ENCODE measurements at regions not wholly inside any gene's neighbourhood (a gene's known extent, or its start where the extent isn't known, plus 50 kb on each side); places are given as distances from the start of the nearest gene placed in this dataset.

DNA sequence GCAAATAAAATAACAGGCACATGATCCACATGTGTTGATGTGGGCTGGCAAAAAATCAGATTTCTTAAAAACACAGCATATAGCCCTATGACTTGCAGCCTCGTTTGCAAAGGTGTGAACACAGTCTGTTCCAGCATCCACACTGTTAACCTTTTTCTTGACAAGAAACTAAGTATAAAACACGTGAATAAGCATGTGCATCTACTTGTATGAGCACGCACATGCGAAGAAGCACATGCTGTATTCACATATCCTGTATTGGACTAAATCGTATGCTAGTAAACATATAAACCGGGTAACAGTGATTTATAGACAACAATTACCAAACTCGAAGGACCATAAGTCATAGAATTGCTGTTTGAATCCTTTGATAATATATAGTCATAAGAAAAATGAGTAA lies 218.7 kb downstream of the HDGFL1 start:
- ATAC-seq (no peak), DNase-seq (no peak)
- intact Hi-C loops (cut with DNase I, micrococcal nuclease), result no loop called here
- H3K36me3 Mint-ChIP-seq (ENCODE audit: low read depth), result no peaks in the 10 kb centered on the region
- no peaks in the 10 kb centered on the region for H3K4me1 Mint-ChIP-seq
- H3K4me3 Mint-ChIP-seq, result no peak overlapping the region
- ChIA-PET POLR2A (no interaction called here), CTCF (no interaction called here)
- no peaks in the 10 kb centered on the region for H3K9me3 Mint-ChIP-seq (ENCODE audit: low read depth)
- H3K27me3 Mint-ChIP-seq, result no peaks in the 10 kb centered on the region
- no peak overlapping the region for H3K27ac Mint-ChIP-seq

DNA sequence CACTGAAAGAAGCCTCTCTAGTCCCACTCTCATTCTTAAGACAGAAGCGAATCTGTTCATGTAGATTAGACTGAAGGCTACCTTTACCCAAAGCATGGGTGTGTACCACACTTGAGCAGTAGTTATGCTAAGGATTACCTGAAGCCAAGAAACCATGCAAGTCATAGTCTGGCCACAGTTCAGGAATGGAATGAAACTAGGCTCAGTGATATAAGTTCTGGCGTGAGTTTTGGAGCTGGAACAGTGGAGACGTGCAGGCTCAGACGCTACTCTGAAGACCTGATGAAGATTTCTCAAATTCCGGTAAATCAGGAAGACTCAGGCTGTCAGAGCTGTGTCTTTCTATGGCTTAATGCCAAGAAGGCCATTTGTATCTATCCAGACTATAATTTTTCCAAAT lies 219.9 kb downstream of the HDGFL1 start:
- Mint-ChIP-seq H3K27ac (no peak overlapping the region), H3K27me3 (no peaks in the 10 kb centered on the region), H3K9me3 (ENCODE audit: low read depth) (no peaks in the 10 kb centered on the region), H3K36me3 (ENCODE audit: low read depth) (no peaks in the 10 kb centered on the region), H3K4me3 (no peak overlapping the region), H3K4me1 (no peaks in the 10 kb centered on the region)
- intact Hi-C loops (cut with DNase I, micrococcal nuclease), result no loop called here
- ChIA-PET CTCF (no interaction called here), POLR2A (no interaction called here)
- ATAC-seq, result no peak
- no peak for DNase-seq

DNA sequence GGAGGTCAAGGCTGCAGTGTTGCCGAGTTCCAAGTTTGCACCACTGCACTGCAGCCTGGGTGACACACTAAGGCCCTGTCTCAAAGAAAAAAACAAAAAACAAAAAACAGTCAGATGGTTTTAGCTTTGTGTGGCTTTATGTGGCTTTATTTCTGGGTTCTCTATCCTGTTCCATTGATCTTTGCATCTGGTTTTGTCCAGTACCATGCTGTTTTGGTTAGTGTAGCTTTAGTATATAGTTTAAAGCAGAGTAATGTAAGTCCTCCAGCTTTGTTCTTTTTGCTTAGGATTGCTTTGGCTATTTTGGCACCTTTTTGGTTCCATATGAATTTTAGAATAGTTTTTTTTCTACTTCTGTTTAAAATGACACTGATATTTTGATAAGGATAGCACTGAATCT lies 225.5 kb downstream of the HDGFL1 start:
- H3K4me3 Mint-ChIP-seq, result no peak overlapping the region
- no peaks in the 10 kb centered on the region for H3K4me1 Mint-ChIP-seq
- DNase-seq (no peak), ATAC-seq (no peak)
- POLR2A ChIA-PET, result no interaction called here
- CTCF ChIA-PET, result no interaction called here
- H3K27ac Mint-ChIP-seq, result no peak overlapping the region
- no peaks in the 10 kb centered on the region for H3K36me3 Mint-ChIP-seq (ENCODE audit: low read depth)
- intact Hi-C loops (cut with DNase I, micrococcal nuclease), result no loop called here
- peaks cover 8% of the 10 kb centered on the region for H3K9me3 Mint-ChIP-seq (ENCODE audit: low read depth)
- H3K27me3 Mint-ChIP-seq, result no peaks in the 10 kb centered on the region

DNA sequence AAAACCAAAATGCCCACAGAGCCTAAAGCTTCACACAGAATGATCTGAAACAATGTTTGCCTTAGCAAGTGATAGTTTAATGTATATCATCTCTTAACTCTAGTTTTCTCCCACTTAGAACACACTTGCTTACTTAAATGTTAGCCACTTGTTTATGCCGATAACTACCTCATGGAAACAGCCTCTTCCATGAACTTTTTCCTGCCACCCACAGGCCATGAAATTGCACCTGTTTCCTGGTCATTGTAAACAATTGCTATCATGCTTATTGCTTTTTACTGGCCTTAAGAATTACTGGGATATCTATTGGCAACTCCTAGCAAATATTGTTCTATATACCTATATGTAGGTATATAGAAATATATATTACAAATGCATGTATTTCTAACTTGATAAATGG lies 231.1 kb downstream of the HDGFL1 start:
- Mint-ChIP-seq H3K4me1 (no peaks in the 10 kb centered on the region), H3K36me3 (ENCODE audit: low read depth) (no peaks in the 10 kb centered on the region), H3K9me3 (ENCODE audit: low read depth) (peaks cover 3% of the 10 kb centered on the region), H3K4me3 (no peak overlapping the region), H3K27ac (no peak overlapping the region), H3K27me3 (no peaks in the 10 kb centered on the region)
- ChIA-PET POLR2A (no interaction called here), CTCF (interaction anchor here (0.7 kb wide), 1 partner anchor 71 kb away, joined by 3 read pairs; no protein-coding TSS in a partner anchor)
- DNase-seq (no peak), ATAC-seq (no peak)
- intact Hi-C loops (cut with DNase I, micrococcal nuclease), result no loop called here

DNA sequence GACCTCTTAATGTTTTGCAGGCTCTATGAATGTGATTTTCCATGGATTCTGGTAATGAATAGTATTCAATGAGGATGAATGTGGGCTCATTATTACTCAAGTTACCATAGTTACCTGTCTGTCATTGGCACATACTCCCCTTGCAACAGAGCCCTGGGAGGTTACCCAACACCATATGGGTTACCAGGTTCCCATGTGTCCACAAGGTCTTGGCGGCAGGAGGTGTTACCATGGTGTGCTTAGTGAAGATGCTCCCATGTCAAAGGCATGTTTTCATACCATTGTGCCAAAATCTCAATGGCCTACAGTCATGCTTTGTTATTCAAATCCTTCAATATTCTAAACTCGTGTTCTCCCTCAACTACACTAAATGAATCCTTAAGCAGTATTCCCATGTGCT lies 232.5 kb downstream of the HDGFL1 start:
- POLR2A ChIA-PET, result no interaction called here
- Mint-ChIP-seq H3K27ac (no peak overlapping the region), H3K4me3 (no peak overlapping the region), H3K9me3 (ENCODE audit: low read depth) (no peaks in the 10 kb centered on the region), H3K4me1 (no peaks in the 10 kb centered on the region), H3K27me3 (no peaks in the 10 kb centered on the region), H3K36me3 (ENCODE audit: low read depth) (no peaks in the 10 kb centered on the region)
- intact Hi-C loops (cut with DNase I, micrococcal nuclease), result no loop called here
- ATAC-seq (no peak), DNase-seq (no peak)
- CTCF ChIA-PET, result no interaction called here

DNA sequence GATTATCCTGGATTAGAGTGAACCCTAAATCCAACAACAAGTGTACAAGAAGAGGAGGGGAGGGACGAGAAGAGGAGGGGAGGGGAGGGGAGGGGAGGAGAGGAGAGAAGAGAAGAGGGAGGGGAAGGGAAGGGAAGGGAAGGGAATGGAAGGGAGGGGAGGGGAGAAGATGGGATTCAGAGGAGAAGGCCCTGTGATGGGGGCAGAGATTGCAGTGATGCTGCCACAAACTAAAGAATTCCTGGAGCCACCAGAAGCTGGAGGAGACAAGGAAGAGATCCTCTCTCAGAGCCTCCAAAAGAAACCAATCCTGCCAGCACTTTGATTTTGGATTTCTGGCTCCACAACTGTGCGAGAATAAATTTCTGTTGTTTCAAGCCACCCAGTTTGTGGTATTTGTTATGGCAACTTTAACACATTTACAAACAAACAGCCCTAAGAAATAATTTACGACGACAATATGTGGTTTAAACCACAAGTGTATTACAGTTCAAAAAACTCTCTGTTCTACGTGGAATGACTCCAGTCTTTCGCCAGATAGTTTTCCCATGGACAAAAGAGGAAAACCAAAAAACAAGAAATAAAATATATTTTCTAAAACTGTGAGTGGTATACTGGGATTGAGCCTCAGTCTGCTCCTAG lies 235.4 kb downstream of the HDGFL1 start:
- ChIA-PET POLR2A (no interaction called here), CTCF (no interaction called here)
- Mint-ChIP-seq H3K9me3 (ENCODE audit: low read depth) (no peaks in the 10 kb centered on the region), H3K4me3 (no peak overlapping the region), H3K36me3 (ENCODE audit: low read depth) (no peaks in the 10 kb centered on the region), H3K27ac (no peak overlapping the region), H3K4me1 (no peaks in the 10 kb centered on the region), H3K27me3 (no peaks in the 10 kb centered on the region)
- intact Hi-C loops (cut with DNase I, micrococcal nuclease), result no loop called here
- ATAC-seq (no peak), DNase-seq (no peak)

DNA sequence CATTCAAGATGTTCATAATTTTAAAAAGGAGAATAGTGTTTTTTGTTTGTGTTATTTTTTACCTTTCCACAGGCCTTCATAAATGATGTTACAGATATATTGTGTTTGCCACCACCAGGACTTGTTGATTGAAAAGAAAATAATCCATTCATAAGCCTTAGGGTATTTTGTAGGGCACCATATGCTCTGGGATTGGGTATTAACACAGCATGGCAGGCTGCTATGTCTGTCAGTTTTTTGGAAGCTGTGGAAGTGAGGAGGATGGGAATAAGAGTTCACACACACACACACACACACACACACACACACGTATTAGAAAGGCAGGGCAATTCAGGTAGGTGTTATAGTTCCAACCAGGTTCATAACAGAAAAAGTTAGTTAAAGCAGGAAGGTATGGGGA lies 237.9 kb downstream of the HDGFL1 start:
- Mint-ChIP-seq H3K9me3 (ENCODE audit: low read depth) (peaks cover 2% of the 10 kb centered on the region), H3K27ac (no peak overlapping the region), H3K27me3 (peaks cover 2% of the 10 kb centered on the region), H3K4me3 (no peak overlapping the region), H3K4me1 (no peaks in the 10 kb centered on the region), H3K36me3 (ENCODE audit: low read depth) (no peaks in the 10 kb centered on the region)
- ATAC-seq, result no peak
- POLR2A ChIA-PET, result no interaction called here
- DNase-seq, result no peak
- CTCF ChIA-PET, result no interaction called here
- intact Hi-C loops (cut with DNase I, micrococcal nuclease), result no loop called here

DNA sequence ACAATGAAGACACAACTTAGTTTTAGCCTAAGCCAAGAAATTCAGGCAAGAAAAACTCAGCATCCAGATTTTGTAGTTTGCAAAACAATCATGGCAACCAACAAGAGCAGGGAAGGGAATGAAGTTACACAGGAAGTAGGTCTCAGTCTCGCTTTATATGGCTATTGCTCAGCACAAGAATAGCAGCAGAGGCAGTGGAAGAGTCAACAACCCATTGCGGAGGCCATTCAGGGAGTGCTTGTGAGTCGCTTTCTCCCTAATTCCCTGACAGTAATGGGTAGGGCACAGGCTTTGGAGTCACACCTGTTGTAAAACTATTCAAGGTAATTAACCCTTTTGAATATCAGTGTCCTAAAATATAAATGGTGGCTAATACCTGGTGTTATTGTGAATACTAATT lies 238.5 kb downstream of the HDGFL1 start:
- Mint-ChIP-seq H3K27me3 (peaks cover 2% of the 10 kb centered on the region), H3K36me3 (ENCODE audit: low read depth) (no peaks in the 10 kb centered on the region), H3K27ac (no peak overlapping the region), H3K4me1 (no peaks in the 10 kb centered on the region), H3K4me3 (no peak overlapping the region), H3K9me3 (ENCODE audit: low read depth) (peaks cover 2% of the 10 kb centered on the region)
- intact Hi-C loops (cut with DNase I, micrococcal nuclease), result no loop called here
- no peak for ATAC-seq
- ChIA-PET CTCF (no interaction called here), POLR2A (no interaction called here)
- no peak for DNase-seq

DNA sequence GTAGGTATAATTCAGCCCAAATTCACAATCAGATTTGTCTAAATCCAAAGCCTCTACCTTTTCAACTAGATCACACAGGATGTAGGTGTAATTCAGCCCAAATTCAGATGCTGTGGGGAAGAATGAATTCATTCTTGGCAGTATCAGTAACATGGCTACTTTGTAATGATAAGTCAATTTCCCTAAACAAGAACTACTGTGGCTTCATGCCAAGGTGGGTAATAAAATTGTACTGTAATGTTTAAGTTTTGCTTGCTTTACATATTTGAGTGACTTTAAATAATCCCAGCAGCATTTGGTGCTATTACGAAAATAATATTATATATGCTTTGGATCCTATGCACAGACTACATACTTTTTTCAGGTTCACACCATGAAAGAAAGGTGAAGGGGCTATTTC lies 239.1 kb downstream of the HDGFL1 start:
- CTCF ChIA-PET, result no interaction called here
- intact Hi-C loops (cut with DNase I, micrococcal nuclease), result no loop called here

DNA sequence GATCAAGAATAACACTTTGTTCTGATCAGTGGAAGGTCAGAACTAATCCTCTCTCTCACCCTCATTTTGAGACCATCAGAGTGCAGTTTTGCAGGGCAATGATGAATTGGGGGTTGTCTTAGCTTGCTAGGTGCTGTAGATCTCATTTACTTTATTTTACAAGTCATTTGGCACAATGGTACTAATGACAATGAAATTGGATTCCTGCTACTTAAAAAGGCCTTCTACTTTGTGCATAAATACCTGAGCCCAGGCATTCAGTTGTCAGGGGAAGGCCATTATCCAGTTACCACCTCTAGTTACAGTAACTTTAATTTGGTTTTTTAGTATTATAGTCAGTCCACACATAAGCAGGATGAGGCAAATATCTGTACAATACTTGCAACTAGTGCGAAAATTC lies 240.0 kb downstream of the HDGFL1 start:
- Mint-ChIP-seq H3K4me3 (no peak overlapping the region), H3K36me3 (ENCODE audit: low read depth) (no peaks in the 10 kb centered on the region), H3K27me3 (peaks cover 2% of the 10 kb centered on the region), H3K4me1 (no peaks in the 10 kb centered on the region), H3K27ac (no peak overlapping the region), H3K9me3 (ENCODE audit: low read depth) (peaks cover 2% of the 10 kb centered on the region)
- DNase-seq (no peak), ATAC-seq (no peak)
- CTCF ChIA-PET, result no interaction called here
- intact Hi-C loops (cut with DNase I, micrococcal nuclease), result no loop called here
- POLR2A ChIA-PET, result no interaction called here

More for the DNA sequence above, 239.1 kb downstream of the HDGFL1 start:
- Mint-ChIP-seq H3K27ac (no peak overlapping the region), H3K9me3 (ENCODE audit: low read depth) (peaks cover 2% of the 10 kb centered on the region), H3K4me1 (no peaks in the 10 kb centered on the region), H3K36me3 (ENCODE audit: low read depth) (no peaks in the 10 kb centered on the region), H3K27me3 (peaks cover 2% of the 10 kb centered on the region), H3K4me3 (no peak overlapping the region)
- POLR2A ChIA-PET, result no interaction called here
- ATAC-seq (no peak), DNase-seq (no peak)

DNA sequence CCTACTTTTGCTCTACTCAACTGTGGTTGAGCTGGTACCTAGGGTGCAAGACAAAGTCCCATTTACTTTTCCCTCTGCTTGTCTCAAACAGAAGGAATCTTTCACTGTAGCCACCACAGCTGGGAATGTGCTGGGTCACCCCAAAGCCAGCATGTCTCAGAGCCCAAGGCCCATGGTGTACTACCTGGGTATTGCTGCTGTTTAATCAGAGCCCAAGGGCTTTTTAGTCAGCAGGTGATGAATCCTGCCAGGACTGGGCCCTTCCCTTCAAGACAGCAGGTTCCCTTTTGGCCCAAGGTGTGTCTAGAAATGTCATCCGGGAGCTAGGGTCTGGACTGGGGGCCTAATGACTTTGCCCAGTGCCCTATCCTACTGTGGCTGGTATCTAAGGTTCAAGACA lies 249.8 kb downstream of the HDGFL1 start:
- Mint-ChIP-seq H3K27me3 (no peaks in the 10 kb centered on the region), H3K36me3 (ENCODE audit: low read depth) (no peaks in the 10 kb centered on the region), H3K9me3 (ENCODE audit: low read depth) (no peaks in the 10 kb centered on the region), H3K27ac (no peak overlapping the region), H3K4me1 (no peaks in the 10 kb centered on the region), H3K4me3 (no peak overlapping the region)
- intact Hi-C loops (cut with DNase I, micrococcal nuclease), result no loop called here
- POLR2A ChIA-PET, result no interaction called here
- no peak for ATAC-seq
- no peak for DNase-seq
- CTCF ChIA-PET, result interaction anchor here (0.6 kb wide), 1 partner anchor 1459 kb away, joined by 3 read pairs; no protein-coding TSS in a partner anchor

DNA sequence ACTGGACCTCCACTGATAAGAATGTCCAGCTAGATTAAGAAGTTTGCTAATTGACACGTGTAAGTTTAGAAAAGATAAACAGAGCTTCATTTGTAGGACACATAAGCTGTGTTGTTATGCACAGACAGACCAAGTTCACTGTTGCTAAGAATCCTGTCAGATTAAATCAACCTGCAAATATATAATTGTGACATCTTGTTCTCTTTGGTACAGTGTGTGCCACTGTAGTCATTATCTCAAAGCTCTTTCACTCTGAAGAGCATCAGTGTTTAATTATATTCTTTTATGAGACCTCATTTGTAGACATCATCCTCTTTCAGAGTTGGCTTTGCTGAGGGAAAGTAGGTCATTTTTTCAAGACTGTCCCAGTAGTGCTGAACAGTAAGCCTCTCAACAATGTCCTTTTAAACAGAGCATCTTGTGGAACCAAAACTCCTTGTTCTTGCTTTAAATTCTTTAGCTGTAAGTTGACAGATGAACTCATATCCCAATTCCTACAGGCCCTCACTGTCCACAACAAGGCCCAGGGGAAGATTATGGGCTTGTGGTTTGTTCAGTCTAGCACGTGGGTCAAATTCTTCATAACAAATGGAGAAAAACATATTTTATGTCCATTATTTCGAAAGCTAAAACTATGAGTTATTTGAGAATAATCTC lies 252.4 kb downstream of the HDGFL1 start:
- ChIA-PET CTCF (no interaction called here), POLR2A (no interaction called here)
- no peaks in the 10 kb centered on the region for H3K9me3 Mint-ChIP-seq (ENCODE audit: low read depth)
- no peak overlapping the region for H3K27ac Mint-ChIP-seq
- DNase-seq, result no peak
- no peak for ATAC-seq
- no peaks in the 10 kb centered on the region for H3K4me1 Mint-ChIP-seq
- no peaks in the 10 kb centered on the region for H3K27me3 Mint-ChIP-seq
- intact Hi-C loops (cut with DNase I, micrococcal nuclease), result no loop called here
- no peak overlapping the region for H3K4me3 Mint-ChIP-seq
- H3K36me3 Mint-ChIP-seq (ENCODE audit: low read depth), result no peaks in the 10 kb centered on the region

Measured in activated CD4-positive, alpha-beta T cell treated with anti-CD3 and anti-CD28 coated beads for 36 hours (primary cell).